VCaP (cell line): ENCODE measurements at regions not wholly inside any gene's neighbourhood (a gene's known extent, or its start where the extent isn't known, plus 50 kb on each side); places are given as distances from the start of the nearest gene placed in this dataset.
"Not testable (repeated sequence)": the region's sequence is repeated elsewhere in the genome, so short reads cannot be mapped to it uniquely, and the experiment has no call there.

Experiments
- H3K27ac ChIP-seq: fragments of 450-650 bp; 2 replicates; pipeline ENCODE4 v1.5.1; 2017
- TF ChIP-seq, protein P1 (sequence below): fragments of 450-650 bp; conservative IDR thresholded peaks from 2 replicates; pipeline ENCODE4 v1.5.1; 2017; ENCODE audit warnings: mild to moderate bottlenecking, moderate library complexity

DNA sequence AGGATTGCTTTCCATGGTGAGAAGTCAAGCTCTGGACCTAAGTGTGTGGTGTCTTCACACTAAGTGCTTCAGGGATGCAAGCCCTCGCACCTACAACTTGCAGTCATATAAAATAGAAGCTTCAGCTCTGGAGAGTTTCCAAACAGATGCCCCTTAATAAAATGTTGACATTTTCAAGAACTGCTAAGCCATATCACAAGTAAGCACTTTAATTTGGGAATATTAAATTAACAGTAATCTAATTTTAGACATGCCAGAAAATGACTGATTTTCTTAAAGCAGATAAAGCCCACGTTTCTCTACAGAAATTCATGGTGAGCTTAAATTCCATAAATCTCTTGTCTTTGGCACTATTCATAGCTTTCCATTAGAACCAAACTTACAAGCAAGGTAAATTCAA lies 600.1 kb upstream of the FLRT2 start:
- TF ChIP-seq, protein P1, sequence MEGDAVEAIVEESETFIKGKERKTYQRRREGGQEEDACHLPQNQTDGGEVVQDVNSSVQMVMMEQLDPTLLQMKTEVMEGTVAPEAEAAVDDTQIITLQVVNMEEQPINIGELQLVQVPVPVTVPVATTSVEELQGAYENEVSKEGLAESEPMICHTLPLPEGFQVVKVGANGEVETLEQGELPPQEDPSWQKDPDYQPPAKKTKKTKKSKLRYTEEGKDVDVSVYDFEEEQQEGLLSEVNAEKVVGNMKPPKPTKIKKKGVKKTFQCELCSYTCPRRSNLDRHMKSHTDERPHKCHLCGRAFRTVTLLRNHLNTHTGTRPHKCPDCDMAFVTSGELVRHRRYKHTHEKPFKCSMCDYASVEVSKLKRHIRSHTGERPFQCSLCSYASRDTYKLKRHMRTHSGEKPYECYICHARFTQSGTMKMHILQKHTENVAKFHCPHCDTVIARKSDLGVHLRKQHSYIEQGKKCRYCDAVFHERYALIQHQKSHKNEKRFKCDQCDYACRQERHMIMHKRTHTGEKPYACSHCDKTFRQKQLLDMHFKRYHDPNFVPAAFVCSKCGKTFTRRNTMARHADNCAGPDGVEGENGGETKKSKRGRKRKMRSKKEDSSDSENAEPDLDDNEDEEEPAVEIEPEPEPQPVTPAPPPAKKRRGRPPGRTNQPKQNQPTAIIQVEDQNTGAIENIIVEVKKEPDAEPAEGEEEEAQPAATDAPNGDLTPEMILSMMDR = no peak
- no peak overlapping the region for H3K27ac ChIP-seq

DNA sequence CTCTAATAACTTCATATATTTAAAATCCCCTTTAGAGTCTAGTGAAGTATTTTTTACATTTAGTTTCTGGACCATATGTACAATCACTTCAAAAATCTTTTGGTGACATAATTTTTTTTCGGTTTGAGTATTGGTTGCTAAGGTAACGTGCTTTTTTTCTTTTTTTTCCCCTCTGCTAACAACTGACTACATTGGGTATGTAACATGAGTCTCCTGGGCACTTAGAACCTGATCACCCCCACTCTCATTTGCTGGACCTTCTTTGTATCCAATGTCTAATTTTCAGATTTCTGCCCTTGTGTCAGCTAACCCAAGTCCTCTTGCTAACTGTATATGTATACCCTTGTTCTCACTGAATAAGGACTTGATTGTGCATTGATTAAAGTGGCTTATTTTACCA lies 592.9 kb upstream of the FLRT2 start:
- no peak overlapping the region for H3K27ac ChIP-seq
- TF ChIP-seq, protein P1 = no peak

DNA sequence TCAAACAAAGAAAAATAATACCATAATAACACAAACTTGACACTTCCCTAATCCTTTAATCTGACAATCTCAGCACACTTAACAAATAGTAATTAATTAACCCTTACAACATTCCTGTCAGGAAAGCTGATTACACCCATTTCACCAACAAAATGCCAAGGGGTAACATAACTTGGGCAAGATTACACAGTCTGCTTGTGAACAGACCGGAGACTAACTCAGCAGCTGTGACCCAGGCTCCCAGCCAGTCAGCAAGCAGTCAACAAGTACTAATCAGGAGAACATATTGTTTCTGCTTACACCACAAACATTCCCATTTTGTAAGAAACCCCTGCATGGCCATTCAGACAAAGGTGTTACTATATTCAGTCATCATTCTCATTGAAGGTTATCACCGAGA lies 592.5 kb upstream of the FLRT2 start:
- H3K27ac ChIP-seq = no peak overlapping the region
- TF ChIP-seq, protein P1 = no peak

DNA sequence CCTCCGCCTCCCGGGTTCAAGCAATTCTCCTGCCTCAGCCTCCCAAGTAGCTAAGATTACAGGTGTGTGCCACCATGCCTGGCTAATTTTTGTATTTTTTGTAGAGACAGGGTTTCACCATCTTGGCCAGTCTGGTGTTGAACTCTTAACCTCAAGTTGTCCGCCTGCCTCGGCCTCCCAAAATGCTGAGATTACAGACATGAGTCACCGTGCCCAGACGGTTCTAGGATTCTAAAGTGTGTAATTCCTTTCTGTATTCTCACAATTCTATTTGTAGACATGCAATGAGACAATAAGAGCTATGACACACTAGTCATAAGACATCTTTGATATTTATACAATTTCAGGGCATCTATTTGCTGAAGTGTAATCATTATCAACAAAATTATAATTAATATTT lies 585.0 kb upstream of the FLRT2 start:
- H3K27ac ChIP-seq = not testable (repeated sequence)

DNA sequence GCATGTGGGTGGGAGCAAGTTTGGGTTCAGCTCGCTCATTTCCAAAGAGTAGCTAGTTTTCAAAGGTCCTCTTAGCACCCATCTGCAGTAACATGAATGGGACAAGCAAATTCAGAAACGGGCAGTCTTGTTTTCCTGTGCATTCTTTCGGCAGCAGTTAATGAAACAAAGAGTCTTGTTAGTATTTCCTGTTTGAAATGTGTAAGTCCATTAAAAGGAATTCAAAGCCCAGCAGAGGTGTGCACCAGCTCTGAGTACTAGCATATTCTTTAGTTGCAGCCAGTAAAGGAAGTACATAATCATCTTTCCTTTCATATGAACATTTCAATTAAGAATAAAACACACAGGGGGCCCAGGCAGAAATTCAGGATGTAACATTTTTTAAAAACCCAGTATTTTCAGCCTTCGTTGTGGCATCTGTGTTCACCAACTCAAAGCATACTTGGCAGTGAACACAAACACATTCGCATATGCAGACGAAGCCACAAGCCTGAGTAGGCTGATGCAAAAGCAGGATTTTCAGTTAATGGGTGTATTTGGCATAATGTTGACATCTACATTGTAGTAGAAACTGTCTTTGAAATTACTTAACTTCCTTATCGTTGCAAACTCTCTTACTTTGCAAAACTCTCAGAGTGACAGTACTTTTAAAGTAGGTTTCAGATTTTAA lies 570.0 kb upstream of the FLRT2 start:
- H3K27ac ChIP-seq = no peak overlapping the region

DNA sequence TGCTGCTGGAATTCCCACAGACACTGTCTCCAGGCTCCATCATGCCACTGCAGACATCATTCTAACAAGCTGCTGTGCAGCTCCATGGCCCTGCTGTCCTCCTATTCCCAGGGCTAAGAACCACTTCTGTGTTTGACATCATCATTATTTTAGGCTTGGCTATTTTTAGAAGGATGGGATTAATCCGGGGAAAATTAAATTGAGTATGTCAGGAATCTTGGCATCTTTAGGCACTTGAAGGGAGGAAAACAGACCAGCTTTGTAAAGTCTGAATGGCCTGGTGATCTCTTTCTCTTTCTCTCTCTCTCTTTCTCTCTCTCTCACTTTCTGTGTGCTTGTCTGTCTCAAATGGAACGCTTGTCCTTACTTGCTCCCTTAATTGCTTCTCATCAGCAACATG lies 568.3 kb upstream of the FLRT2 start:
- TF ChIP-seq, protein P1 = no peak
- no peak overlapping the region for H3K27ac ChIP-seq

More for the DNA sequence above, 570.0 kb upstream of the FLRT2 start:
- TF ChIP-seq, protein P1 = no peak

DNA sequence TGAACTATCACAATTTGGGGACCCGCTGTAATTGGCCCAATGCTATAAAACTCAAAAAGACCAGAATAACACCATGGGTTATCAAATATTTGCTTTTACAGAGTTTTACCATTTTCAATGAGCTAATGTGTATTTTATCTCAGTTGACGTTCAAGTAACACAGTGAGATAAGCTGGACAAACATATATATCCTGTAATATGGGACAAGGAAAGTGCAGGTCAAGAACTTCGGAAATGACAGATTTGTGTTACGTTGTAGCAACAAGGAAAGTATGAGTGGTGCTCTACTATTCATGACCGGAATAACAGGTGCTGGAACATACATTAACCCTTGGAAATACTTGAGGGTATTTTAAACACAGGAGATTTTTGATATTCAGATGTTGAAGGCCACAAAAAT lies 566.4 kb upstream of the FLRT2 start:
- H3K27ac ChIP-seq = no peak overlapping the region
- TF ChIP-seq, protein P1 = no peak

DNA sequence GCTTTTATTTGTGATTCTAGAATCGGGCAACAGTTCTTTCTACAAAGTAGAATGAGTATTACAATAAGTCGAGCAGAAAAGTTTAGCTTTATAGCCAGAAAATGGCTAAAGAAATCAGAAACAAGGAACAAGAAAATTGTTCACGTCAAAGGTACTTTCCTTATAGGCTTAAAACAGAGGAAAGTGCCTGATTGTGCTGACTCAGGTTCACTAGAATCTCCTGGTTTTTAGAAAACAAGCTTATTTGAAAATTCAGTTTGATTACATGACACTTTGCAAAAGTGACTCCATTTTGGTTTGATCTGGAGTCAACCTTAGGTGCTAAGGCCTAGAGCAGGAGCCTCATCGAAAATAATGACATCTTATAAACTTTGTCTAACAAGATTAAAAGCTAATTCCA lies 564.7 kb upstream of the FLRT2 start:
- H3K27ac ChIP-seq = no peak overlapping the region
- TF ChIP-seq, protein P1 = no peak
